ENCODE measurements at regions not wholly inside any gene's neighbourhood (a gene's known extent, or its start where the extent isn't known, plus 50 kb on each side); places are given as distances from the start of the nearest gene placed in this dataset.
A peak's percentile ranks its signal among the peaks of the same experiment; 100 is the strongest.

DNA sequence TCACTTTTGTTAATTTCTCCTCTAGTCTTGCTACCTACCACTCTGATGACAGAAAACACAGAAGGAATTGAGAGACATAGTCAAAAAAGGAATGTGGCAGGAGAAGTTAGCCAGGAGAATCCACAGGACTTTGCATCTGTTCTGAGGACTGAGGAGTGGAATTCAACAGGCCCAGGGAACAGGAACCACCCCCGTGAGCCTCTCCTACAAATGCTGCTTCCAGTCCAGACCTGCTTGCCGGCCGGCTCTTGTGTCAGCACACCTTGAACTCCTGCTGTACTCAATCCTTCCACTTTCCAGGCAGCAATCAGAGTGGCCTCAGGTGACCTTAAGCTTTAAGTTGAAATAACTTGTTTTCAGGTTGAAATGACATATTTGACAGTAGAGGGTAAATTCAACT, 903.1 kb downstream of the BCL11B start:
- no peak for DNase-seq

- DNase-seq, result no peak
Measured at GRCh38 chr14:98369344-98369743, 902.7 kb downstream of the BCL11B start.

DNA sequence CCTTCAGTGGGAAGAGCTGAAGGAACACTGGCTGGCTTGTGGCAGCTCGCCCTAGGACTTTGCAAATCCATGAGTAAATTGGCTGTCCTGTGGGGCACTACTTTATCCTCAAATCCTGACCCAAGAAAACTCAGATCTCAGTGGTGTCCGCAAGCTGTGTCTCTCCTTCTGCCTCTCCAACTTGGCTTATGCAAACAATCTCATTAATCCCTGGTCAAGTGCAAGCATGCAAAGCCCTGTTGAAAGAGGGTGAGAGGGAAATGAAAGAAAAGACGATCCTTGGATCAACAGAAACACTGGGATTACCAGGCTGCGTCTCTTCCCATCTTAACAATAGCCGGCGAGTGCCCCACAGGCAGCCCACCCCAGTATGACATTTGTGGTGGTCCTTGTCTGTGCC, 901.6 kb downstream of the BCL11B start:
- no peak for DNase-seq

DNA sequence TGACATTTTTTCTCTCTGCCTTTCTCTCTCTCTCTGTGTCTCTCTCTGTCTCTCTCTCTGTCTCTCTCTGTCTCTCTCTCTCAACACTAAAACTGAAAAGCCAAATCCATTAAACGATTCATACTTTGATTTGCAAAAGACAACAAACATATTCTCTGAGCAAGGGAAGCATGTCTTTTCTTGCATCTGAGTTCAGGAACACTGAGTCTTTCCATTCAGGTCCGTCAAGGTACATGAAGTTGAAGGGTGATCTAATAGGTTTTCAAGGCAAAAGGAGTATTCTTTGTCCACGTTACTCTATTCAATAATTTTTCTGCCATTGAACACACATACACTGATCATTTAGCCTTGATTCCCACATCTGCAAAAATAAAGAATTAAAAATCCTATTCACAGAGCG, 900.9 kb downstream of the BCL11B start:
- no peak for DNase-seq

DNA sequence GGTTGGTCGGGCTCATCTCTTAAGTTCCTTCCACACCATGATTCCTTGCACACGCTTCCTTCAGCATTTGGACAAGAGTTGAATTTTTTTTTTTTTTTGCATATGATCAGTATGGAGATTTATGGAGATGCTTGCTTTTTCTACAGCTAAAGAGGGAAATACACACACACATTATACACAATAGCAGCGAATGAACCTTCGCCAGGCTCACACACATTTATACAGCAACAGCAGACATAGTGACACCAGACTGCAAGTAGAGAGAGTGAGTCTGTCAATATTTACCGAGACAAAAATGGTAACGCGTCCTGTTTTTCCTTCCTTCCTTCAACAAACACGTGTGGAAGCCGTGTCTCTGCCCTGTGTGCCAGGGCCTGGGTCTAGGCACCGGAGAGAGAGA, 897.9 kb downstream of the BCL11B start:
- DNase-seq, result no peak

DNA sequence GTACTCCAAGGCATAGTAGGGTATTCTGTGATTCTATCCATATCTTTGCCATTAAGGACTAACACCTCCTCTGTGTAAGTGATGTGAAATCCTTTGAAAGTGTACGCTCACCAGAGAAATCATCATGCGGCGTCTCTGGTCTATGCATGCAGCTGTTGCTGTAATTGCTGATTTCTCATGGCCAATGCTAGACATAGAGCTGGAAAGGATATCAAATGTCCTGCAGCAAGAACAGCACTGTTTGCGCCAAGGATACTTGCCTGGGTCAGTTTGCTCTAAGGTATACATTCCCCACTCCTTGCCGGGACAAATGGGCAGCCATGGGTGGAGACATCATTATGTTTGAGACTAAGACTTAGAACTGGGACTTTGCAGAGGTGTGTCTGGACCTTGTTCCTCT, 896.4 kb downstream of the BCL11B start:
- DNase-seq, result no peak

- no peak for DNase-seq
Measured at GRCh38 chr14:98379830-98380229, 892.2 kb downstream of the BCL11B start.

DNA sequence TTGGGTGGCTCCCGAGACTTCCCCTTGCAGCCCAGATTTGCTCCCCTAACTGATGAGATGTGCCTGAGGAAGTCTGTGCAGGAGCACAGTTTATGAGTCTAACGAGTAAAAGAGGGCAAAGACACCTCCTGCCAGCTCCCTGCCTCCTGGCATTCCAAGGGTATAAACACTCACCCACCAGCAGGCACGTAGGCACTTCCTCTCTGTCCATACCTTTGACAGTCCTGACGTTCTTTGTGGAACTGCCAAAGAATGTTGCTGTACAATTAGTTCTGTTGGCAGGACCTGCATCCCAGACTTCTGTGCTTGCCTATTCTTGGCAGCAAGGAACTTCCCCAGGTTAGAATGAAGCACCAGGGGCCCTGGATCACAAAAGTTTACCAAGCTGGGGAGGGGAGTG, 889.3 kb downstream of the BCL11B start:
- DNase-seq, result no peak

DNA sequence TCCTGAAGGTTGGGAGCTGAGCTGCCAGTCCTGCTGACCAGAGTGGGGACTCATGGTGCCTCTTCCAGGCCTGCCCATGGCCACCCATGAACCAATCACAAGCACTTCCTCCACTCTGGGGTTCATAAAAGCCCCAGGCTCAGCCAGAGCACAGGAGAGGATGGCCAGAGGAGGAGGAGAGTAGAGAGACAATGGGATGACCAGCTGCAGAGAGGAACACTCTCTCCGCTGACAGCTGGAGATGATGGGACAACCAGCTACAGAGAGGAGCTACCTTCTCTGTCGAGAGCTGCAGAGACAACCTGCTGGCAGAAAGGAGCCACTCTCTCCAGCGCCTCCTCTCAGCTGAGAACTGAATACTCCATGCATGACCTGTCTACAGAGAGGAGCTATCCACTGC, 886.1 kb downstream of the BCL11B start:
- no peak for DNase-seq

DNA sequence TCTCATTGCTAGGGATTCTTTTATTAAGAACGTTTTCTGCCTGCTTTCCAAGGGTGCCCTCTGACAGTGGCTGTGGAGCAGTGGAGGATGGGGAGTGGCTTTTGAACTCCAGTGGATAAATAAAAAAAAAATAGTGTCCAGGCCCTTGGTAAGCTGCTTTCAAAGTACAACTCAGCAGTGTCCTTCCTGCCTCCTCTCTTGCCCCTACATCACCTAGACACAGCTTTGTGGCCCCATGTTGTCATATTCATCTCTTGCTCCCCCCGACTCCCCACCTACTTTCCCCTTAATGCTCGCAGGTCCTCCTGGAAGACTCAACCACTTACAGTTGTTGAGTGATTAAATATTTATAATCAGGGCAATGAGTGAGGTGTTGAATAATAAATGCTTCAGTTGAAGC, 880.9 kb downstream of the BCL11B start:
- DNase-seq, result no peak

- DNase-seq, result no peak
Measured at GRCh38 chr14:98393527-98393926, 878.5 kb downstream of the BCL11B start.

- no peak for DNase-seq
Measured at GRCh38 chr14:98404811-98405210, 867.2 kb downstream of the BCL11B start.

GRCh38 chr14:98408024-98408555, 863.9 kb downstream of the BCL11B start:
- DNase-seq, result no peak

- DNase-seq, result no peak
Measured at GRCh38 chr14:98408713-98409112, 863.3 kb downstream of the BCL11B start.

DNA sequence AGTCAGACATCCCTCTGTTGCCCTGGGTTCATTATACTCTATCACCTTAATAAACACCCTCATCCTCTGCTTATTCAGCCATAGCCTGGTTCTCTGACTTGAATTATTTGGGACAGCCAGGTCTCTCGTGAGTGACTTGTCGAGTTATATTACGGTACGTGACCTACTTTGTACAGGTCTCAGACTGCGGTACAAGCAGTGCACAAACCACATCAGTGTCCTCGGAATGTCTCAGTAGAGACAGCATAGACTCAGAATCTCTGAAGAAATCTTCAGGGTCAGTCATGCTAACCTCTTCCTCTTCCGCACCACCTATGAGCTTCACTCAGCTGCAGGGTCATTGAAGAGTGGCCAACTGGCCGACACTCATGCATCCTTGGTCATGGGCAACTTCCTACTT, 860.8 kb downstream of the BCL11B start:
- no peak for DNase-seq

- no peak for DNase-seq
Measured at GRCh38 chr14:98412431-98412830, 859.6 kb downstream of the BCL11B start.

GRCh38 chr14:98415766-98416165, 856.2 kb downstream of the BCL11B start:
- no peak for DNase-seq

- DNase-seq, result no peak
Measured at GRCh38 chr14:98417001-98417400, 855.0 kb downstream of the BCL11B start.

DNA sequence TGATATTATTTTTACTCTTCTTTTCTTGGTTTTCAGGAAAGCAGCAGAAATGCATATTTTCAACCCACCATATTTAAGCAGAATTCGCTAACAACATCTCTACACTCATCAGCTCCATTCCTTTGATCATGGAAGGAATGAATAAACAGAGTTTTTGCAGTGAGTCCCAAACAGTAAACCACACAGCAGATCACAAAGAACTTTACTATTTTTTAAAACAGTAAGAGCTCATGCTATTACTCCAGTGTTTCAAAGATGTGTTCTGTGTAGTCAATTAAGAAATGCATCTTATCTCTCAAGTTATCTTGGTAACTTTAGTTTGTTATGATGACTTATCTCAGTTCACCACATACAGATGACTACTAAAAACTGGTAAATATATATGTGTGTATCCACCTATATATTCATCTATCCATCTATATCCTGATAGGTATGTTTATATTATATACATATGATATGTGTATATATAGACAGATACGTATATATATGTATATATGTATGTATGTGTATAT, 843.5 kb downstream of the BCL11B start:
- DNase-seq, result no peak

DNA sequence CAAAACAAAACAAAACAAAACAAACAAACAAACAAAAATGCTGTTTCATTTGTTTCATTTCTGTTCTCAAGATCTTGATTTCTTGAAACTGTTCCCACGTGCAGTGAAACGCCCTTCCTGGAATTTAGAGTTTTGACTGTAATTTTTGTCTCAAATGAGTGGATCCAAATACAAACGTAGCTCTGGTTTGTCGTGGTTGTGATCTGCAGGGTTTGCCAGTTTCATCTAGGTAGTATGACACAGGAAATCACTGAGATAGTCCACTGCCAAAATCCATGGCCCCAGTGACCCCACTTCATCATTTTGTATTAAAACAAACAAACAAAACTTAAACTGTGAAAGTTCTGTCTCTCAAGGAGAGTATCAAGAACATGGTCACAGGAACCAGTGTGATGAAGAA, 838.6 kb downstream of the BCL11B start:
- DNase-seq, result no peak

- DNase-seq, result no peak
Measured at GRCh38 chr14:98437113-98437512, 834.9 kb downstream of the BCL11B start.

DNA sequence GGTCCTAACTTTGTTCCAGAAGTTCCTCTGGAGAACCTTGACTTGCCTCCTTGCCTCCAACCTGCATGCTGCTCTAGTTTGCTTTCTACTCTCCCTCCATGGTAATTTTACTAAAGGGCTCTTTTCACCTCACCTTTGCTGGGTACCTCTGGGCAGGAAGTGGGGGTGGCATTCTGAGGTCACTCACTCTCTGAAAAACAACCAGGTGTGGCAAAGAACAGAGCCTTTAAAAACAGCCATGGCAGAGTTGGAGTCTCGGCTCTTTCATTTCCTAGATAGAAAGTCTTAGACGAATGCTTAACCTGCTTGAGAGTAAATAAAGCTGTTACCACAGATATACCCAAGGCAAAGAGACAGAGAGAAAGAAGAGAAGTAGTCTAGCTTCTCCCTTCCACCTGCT, 827.9 kb downstream of the BCL11B start:
- DNase-seq, result peak; percentile 36

DNA sequence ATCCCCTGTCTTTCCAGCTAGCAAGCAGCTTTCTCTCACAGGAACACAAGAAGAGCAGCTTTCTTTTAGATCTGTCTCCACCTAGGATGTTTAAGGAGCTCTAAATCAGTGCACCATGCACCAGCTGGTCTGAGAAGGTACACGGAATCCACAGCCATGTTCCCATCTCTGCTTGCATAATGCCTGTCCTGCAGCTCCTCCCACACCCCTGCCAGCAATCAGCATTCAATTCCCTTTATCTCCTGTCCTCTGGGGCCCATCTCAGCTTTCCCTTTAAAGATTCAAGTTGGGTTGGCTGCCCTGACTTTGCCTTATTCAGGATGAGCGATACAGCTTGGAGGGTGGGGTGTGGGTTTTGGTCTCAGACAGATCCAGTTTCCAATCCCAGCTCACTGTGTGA, 826.3 kb downstream of the BCL11B start:
- no peak for DNase-seq

GRCh38 chr14:98446508-98446907, 825.5 kb downstream of the BCL11B start:
- DNase-seq, result no peak

DNA sequence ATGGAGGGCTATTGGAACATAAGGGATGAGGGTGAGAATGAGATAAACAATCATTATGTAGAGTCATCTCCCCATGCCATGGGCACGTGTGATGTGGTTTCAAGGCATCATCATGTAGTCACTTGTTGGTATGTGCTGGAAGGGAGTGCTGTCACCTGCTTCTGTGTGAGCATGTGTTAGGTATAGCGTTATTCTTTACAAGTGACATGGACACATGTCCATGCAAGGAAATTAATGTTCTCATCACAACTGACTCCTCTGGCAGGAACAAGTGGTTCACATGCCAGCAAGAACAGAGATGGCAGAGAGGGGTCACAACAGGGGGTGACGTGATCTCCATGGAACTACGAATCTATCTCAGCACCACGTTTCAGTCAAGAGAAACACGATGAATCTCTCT, 815.8 kb downstream of the BCL11B start:
- DNase-seq, result no peak

- DNase-seq, result no peak
Measured at GRCh38 chr14:98458702-98459101, 813.3 kb downstream of the BCL11B start.
